WTC11 (cell line): ENCODE measurements at regions not wholly inside any gene's neighbourhood (a gene's known extent, or its start where the extent isn't known, plus 50 kb on each side); places are given as distances from the start of the nearest gene placed in this dataset.

Source experiments
- ATAC-seq: fragments of 200-7000 bp; cut with Tn5 transposase; 2 replicates; pipeline ENCODE4 v1.10.0; 2021; ENCODE audit warnings: mild to moderate bottlenecking, moderate library complexity
- CTCF ChIA-PET: fragments of 300-600 bp; sonication (Branson Sonifier 250); formaldehyde crosslinking; loops from one replicate; lab custom pipeline; 2021; ENCODE audit warnings: antibody characterized with exemption; lab: Charles Lee
- POLR2A ChIA-PET: fragments of 350-600 bp; sonication (Branson Sonifier 250); formaldehyde crosslinking; loops from one replicate; lab custom pipeline; 2021; ENCODE audit warnings: antibody characterized with exemption; lab: Charles Lee
- DNase-seq: peaks from one replicate; pipeline ENCODE4 v3.0.0; 2021; ENCODE audit warnings: low spot score
- H3K27ac Mint-ChIP-seq: 2 replicates; pipeline ENCODE4 v1.8.0; 2021; ENCODE audit warnings: mixed read lengths
- H3K27me3 Mint-ChIP-seq: 2 replicates; pipeline ENCODE4 v1.8.0; 2021; ENCODE audit warnings: low read depth, mild to moderate bottlenecking, moderate library complexity, mixed read lengths
- H3K36me3 Mint-ChIP-seq: 2 replicates; pipeline ENCODE4 v1.8.0; 2021; ENCODE audit warnings: mixed read lengths
- H3K4me1 Mint-ChIP-seq: 2 replicates; pipeline ENCODE4 v1.8.0; 2022; ENCODE audit warnings: mixed read lengths
- H3K4me3 Mint-ChIP-seq: 2 replicates; pipeline ENCODE4 v1.8.0; 2021; ENCODE audit warnings: mild to moderate bottlenecking, moderate library complexity, mixed read lengths
- H3K9me3 Mint-ChIP-seq: 2 replicates; pipeline ENCODE4 v1.8.0; 2021; ENCODE audit warnings: mixed read lengths
- AFF4 ChIP-seq: sonication (generic); formaldehyde crosslinking; IDR thresholded peaks from 2 replicates; pipeline ENCODE4 v1.8.1; 2023; ENCODE audit warnings: mild to moderate bottlenecking, missing genetic modification reagents, borderline replicate concordance
- ATF1 ChIP-seq: sonication (generic); formaldehyde crosslinking; IDR thresholded peaks from 2 replicates; pipeline ENCODE4 v1.8.1; 2023; ENCODE audit warnings: mild to moderate bottlenecking, moderate library complexity, missing genetic modification reagents
- ATF3 ChIP-seq: sonication (generic); formaldehyde crosslinking; conservative IDR thresholded peaks from 2 replicates; pipeline ENCODE4 v1.8.1; 2022; ENCODE audit warnings: mild to moderate bottlenecking, missing genetic modification reagents
- ATF6 ChIP-seq: sonication (generic); formaldehyde crosslinking; IDR thresholded peaks from 2 replicates; pipeline ENCODE4 v1.8.1; 2023; ENCODE audit warnings: mild to moderate bottlenecking, missing genetic modification reagents
- CREM ChIP-seq: sonication (generic); formaldehyde crosslinking; IDR thresholded peaks from 2 replicates; pipeline ENCODE4 v1.8.1; 2022; ENCODE audit warnings: mild to moderate bottlenecking, missing genetic modification reagents, moderate library complexity
- CTCF ChIP-seq: fragments of 200-600 bp; IDR thresholded peaks from 2 replicates; pipeline ENCODE4 v1.8.0; 2022; ENCODE audit warnings: antibody characterized with exemption
- ESRRA ChIP-seq: sonication (generic); formaldehyde crosslinking; IDR thresholded peaks from 2 replicates; pipeline ENCODE4 v1.8.1; 2022; ENCODE audit warnings: mild to moderate bottlenecking, missing genetic modification reagents, borderline replicate concordance
- FOXK1 ChIP-seq: sonication (generic); formaldehyde crosslinking; IDR thresholded peaks from 2 replicates; pipeline ENCODE4 v1.8.0; 2022; ENCODE audit warnings: mild to moderate bottlenecking, moderate library complexity, missing genetic modification reagents
- GRHL2 ChIP-seq: fragments of 250-450 bp; sonication (Bioruptor Pico); IDR thresholded peaks from 2 replicates; pipeline ENCODE4 v1.8.0; 2022; ENCODE audit warnings: mild to moderate bottlenecking, moderate library complexity; ENCODE audit not compliant: insufficient replicate concordance, severe bottlenecking
- JUN ChIP-seq: sonication (generic); formaldehyde crosslinking; IDR thresholded peaks from 2 replicates; pipeline ENCODE4 v1.8.0; 2023; ENCODE audit warnings: mild to moderate bottlenecking, missing genetic modification reagents
- SMAD3 ChIP-seq: sonication (generic); formaldehyde crosslinking; IDR thresholded peaks from 2 replicates; pipeline ENCODE4 v1.8.0; 2022; ENCODE audit warnings: missing genetic modification reagents, mild to moderate bottlenecking, borderline replicate concordance
- SMAD4 ChIP-seq: sonication (generic); formaldehyde crosslinking; IDR thresholded peaks from 2 replicates; pipeline ENCODE4 v1.8.0; 2022; ENCODE audit warnings: mild to moderate bottlenecking, missing genetic modification reagents
- ZNF121 ChIP-seq: sonication (generic); formaldehyde crosslinking; IDR thresholded peaks from 2 replicates; pipeline ENCODE4 v1.8.0; 2023; ENCODE audit warnings: missing genetic modification reagents
- ZNF232 ChIP-seq: sonication (generic); formaldehyde crosslinking; IDR thresholded peaks from 2 replicates; pipeline ENCODE4 v1.8.0; 2022; ENCODE audit warnings: mild to moderate bottlenecking, missing genetic modification reagents
- ZNF263 ChIP-seq: sonication (generic); formaldehyde crosslinking; IDR thresholded peaks from 2 replicates; pipeline ENCODE4 v1.8.1; 2022; ENCODE audit warnings: low read depth, mild to moderate bottlenecking, moderate library complexity, missing genetic modification reagents
- ZNF396 ChIP-seq: fragments of 250-450 bp; sonication (Bioruptor Pico); IDR thresholded peaks from 2 replicates; pipeline ENCODE4 v1.8.0; 2021; ENCODE audit warnings: mild to moderate bottlenecking, moderate library complexity, borderline replicate concordance
- ZNF423 ChIP-seq: fragments of 250-450 bp; sonication (Bioruptor Pico); IDR thresholded peaks from 2 replicates; pipeline ENCODE4 v2.1.2; 2022; ENCODE audit warnings: mild to moderate bottlenecking, moderate library complexity
- ZNF671 ChIP-seq: fragments of 250-450 bp; sonication (Bioruptor Pico); IDR thresholded peaks from 2 replicates; pipeline ENCODE4 v1.8.0; 2021; ENCODE audit warnings: mild to moderate bottlenecking

- Mint-ChIP-seq H3K36me3 (no peaks in the 10 kb centered on the region), H3K4me3 (no peak overlapping the region), H3K9me3 (peaks cover 12% of the 10 kb centered on the region)
- CTCF ChIA-PET: no interaction called here
- TF ChIP-seq SMAD3 (CRISPR knock-in tag): no peak
- TF ChIP-seq, all 79 proteins: peak for 0
- H3K27ac Mint-ChIP-seq: no peak overlapping the region
- POLR2A ChIA-PET: no interaction called here
- no peak for ATAC-seq
- H3K4me1 Mint-ChIP-seq: no peaks in the 10 kb centered on the region
- no peak for DNase-seq
- no peaks in the 10 kb centered on the region for H3K27me3 Mint-ChIP-seq
These were observed 485.0 kb downstream of the MMUT start for GRCh38 chr6:48978016-48978415.

- POLR2A ChIA-PET: no interaction called here
- no peak overlapping the region for H3K27ac Mint-ChIP-seq
- ATAC-seq (no peak), DNase-seq (no peak)
- no peak overlapping the region for H3K4me3 Mint-ChIP-seq
- CTCF ChIA-PET: no interaction called here
- TF ChIP-seq ZNF232: no peak
- TF ChIP-seq SMAD4: no peak
- no peak for TF ChIP-seq ESRRA (CRISPR knock-in tag)
- no peak for TF ChIP-seq ZNF671 (CRISPR knock-in tag)
- no peak for TF ChIP-seq JUN (CRISPR knock-in tag)
- no peak for TF ChIP-seq CREM (CRISPR knock-in tag)
- TF ChIP-seq GRHL2: no peak
- no peak for TF ChIP-seq ATF6 (CRISPR knock-in tag)
- no peak for TF ChIP-seq ZNF396 (CRISPR knock-in tag)
- no peak for TF ChIP-seq CTCF
- no peak for TF ChIP-seq ZNF423
- TF ChIP-seq ZNF263 (CRISPR knock-in tag): no peak
- no peak for TF ChIP-seq ZNF121 (CRISPR knock-in tag)
- no peak for TF ChIP-seq ATF1
- no peak for TF ChIP-seq ATF3 (CRISPR knock-in tag)
- no peak for TF ChIP-seq FOXK1 (CRISPR knock-in tag)
- no peak for TF ChIP-seq AFF4 (CRISPR knock-in tag)
- H3K27me3 Mint-ChIP-seq: no peaks in the 10 kb centered on the region
- H3K9me3 Mint-ChIP-seq: peaks cover 8% of the 10 kb centered on the region
- H3K4me1 Mint-ChIP-seq: no peaks in the 10 kb centered on the region
- H3K36me3 Mint-ChIP-seq: no peaks in the 10 kb centered on the region
These were observed 485.5 kb downstream of the MMUT start for GRCh38 chr6:48977573-48977972.
